Frontal cortex (tissue), 3 donors: ENCODE measurements at regions not wholly inside any gene's neighbourhood (a gene's known extent, or its start where the extent isn't known, plus 50 kb on each side); places are given as distances from the start of the nearest gene placed in this dataset.
"Not testable (repeated sequence)": the region's sequence is repeated elsewhere in the genome, so short reads cannot be mapped to it uniquely, and the experiment has no call there.

Source experiments
- DNase-seq, 2 donors: peaks; one replicate each; pipeline ENCODE4 v3.0.0; 2012; ENCODE audit warnings: low spot score in 2 of 2
- FAIRE-seq: peaks from 2 replicates; lab custom pipeline; 2012; peaks lifted over from hg19 to GRCh38; lab: Jason Lieb, UNC
- donor health status: control.
- donor health status: control.
- donor health status: control.

DNA sequence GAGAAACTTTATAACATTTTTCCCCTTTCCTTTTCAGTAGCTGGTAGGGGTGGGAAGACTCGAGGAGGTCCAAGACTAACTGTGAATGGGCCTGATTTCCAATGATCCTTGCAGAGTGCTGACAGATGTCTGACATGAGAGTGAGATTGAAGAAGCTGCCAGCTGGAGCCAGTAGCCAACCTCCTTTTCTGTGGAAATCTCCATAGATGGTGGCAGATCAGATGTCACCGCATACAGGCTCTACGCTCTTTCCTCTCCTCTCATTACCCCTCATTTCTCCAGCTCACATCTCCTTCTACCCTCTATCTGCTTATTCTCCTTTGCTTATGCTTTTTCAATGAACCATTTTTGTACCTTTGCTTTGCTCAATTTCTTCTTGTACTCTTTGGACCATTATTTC lies 395.2 kb upstream of the TNC start:
- no peak for DNase-seq
- no peak for FAIRE-seq

DNA sequence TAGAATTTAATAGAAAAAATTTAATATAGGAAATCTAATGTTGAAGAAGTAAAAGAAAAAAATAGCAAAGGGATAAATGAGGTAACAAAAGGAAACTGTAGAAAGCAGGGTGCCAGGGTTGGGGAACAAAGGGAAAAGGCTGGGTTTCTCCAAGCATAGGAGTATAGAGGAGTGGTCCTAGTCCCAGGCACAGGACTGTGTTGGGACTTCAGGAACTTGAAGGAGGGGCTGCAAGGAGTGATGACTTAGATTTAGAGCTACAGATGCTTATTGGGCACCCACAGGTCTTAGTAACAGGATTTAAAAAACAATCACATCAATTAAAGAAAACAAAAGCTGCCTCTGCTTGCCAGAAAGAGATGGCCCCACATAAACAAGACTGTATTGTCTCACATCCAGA lies 396.5 kb upstream of the TNC start:
- no peak for DNase-seq
- no peak for FAIRE-seq

DNA sequence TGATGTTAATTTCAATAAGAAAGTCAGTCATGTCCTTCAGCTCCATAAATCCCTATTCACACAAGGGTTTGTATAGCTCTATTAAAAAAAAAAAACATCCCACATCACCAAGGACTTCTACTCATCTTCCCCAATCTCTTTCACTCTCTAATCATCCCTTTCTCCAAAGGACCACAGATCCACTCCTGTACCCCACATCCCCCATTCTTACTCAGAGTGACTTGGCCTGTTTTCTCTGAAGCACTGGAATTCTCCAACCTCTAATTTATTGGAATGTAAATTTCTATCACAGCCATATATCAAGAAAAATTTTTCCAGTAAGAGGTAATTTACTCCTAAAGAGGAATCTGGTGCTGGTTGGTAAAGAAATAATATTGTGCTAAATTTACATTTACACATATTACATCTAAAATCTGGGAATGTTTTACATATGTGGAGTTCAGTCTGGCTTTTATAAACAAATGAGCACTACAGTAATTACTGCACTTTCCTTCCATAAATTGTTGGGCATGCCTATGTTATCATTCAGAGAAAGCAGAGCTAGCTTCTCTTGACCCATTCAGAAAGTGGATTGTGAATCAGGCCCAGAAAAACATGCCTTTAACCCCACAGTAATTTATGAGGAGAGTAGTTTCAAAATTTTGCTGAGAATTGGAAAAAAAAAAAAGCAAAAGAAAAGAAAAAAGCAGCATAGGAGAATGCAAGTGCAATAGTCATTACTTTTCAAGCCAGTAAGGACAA lies 399.5 kb upstream of the TNC start:
- DNase-seq (no peak), FAIRE-seq (no peak)

DNA sequence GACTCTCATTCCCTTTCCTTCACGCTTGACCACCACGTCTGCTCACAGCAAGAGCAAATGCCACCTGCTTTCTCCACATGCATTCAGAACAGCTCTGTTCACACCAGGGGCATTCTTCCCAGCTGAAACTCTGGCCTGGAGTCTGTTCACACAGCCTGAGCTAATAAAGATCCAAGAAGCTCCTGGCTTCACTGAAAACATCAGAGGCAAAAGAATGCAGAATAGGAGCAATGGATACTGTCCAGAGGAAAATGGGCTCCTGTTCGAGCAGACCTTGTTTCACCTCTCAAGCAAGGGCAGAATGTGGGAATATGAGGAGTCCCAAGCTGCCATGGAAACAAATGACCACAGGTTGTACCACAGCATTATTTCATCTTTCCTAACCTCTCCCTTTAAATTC lies 402.7 kb upstream of the TNC start:
- FAIRE-seq, result no peak
- no peak for DNase-seq

DNA sequence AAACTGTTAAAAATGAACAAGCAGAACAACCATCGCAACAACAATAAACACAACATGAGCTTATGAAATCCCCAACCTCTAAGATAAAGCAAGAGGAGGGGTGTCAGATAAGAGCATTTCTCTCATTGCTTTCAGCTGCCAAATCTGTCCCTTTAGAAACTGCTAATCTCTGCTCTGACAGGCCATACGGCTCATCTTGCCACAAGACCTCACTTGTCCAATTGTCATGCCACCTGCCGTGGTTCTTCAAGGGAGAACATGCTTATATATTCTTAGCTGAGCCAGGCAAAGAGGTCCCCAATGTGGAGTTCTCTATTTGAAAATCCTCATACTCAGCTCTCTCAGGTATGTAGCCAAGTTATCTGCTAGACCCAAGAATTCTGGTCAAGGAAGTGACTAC lies 405.0 kb upstream of the TNC start:
- no peak for DNase-seq

DNA sequence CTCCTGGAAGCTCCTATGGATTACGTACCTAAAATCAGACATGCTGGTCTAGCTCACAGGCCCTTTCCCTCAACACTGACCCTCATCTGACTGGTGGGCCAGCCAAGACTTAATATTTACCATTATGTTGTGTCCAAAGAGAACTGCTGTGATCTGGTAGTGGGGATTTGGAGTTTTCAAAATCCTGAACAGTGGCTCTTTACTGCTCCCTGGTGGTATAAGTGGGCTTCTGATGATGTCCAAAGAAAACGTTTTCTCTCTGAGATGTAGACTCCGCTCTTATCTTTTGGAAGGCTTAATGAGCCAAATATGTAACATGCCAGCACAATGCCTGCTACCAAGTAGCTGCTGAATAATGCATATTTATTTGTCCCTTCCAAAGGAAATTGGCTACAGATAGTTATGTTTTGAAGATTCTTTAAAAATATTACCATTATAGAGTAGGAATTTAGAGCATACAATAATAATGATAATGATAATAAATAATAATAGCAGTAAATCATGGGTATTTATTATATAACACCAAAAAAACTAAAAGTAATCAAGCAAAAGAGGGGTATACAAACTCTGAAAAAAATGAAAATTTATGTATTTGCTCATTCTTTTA lies 406.6 kb upstream of the TNC start:
- peak; percentile 4 to 29 for DNase-seq
- FAIRE-seq, result no peak

More for the DNA sequence above, 405.0 kb upstream of the TNC start:
- FAIRE-seq, result no peak

DNA sequence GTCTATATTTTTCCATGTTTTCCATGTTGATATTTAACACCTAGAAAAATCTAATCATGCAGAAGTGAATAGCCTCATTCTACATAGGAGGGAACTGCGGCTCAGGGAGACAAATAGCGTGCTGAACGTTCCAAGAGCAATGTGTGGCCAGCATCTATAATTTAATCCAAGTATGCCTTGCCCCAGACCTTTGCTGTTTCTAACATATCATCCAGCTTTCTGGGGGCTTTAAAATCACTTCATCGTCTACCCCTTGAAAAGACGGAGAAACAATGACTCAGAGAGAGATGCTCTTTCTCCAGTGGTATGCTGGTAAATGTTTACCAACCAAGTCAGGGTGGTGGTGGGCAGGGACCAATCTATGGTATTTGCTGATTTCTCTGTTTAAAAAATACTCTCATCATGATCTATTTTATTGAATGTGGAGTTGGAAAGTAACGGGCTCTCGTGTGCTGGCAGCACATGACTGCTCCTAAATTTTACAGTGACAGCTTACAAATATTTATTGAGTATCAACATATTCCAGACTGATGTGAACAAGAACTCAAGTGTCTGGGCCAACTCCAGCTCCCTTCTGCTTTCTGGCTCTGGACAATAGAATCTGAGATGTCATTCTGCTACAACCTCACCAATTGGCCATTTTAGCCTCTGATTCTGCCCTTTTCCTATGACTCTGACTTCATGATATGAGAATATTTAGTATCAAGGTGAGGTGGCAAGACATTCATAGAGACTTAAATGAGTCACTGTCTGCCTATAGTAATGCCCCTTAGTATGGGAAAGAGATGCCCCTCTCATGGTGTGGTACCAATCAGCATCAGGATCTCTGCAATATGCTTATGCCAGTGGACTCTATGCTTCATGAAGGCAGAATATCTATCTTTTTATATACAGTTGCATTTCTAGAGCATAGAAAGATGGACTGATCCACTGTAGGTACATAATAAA lies 407.4 kb upstream of the TNC start:
- DNase-seq (no peak), FAIRE-seq (no peak)

DNA sequence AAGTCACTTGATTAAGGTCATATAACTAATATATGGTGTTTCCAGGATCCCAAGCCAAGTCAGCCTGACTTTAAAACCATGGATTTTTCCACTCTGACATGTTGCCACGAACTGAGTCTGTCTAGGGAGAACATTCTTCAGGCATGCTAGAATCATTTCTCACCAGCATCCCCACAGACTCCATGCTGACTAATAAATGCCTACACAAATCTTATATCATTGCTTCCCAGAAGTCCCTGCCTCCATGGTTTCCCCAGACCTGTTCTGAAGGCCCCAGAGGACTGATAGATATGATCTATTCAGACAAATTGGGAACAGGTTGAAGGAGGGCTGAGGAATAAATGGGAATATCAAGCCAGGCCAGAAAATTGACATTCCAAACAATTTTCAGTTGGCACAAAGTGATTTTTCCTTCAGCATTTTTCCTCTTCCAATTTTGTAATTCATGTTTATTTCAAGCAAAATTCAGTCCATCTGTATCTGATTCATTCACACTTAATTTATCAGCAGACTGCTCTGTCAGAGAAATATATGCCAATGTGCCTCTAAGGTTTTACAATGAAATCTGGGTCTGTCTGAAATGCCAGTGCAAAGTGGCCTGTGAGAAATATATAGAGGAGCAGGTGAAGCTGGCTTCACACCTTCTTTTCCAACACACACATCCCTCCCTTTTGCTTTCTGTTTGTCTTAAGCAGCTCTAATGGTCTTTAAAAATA lies 413.6 kb upstream of the TNC start:
- FAIRE-seq (no peak), DNase-seq (no peak)

DNA sequence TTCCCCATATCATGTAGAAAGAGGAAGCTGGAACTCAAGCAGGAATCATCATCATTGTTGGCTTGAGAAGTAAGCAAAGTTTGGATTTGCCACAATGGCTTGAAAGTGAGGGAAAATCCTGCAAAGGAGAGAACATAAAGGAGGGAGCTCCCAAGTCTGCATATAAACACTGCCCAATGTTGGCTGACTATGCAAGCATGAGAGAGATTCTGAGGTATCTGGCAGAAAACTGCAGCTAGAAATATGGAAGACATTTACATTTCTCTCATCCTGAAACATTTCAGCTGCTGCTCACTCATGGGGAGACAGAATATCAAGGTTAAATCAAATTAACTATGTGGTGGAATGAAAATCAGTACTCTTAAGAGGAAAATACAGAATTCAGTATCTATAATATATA lies 415.6 kb upstream of the TNC start:
- FAIRE-seq (no peak), DNase-seq (no peak)

DNA sequence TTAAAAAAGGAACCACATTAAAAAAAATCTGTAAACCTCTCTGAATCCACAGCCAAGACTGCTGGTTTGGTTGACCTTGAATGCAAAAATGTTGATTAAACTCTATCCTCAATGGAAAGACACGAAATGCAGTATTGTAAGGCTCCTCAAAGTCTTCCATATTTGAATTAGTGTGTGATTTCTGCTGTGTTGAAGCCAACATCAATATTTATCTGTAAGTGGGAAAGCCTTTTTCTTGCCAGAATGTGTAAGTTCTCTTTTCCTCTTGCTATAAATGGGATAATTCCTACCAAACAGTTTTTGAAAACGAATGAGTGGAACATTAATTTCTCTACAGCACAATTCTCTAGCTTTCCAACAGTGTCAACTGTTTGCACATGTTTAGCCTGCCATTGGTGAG lies 422.1 kb upstream of the TNC start:
- FAIRE-seq, result no peak

DNA sequence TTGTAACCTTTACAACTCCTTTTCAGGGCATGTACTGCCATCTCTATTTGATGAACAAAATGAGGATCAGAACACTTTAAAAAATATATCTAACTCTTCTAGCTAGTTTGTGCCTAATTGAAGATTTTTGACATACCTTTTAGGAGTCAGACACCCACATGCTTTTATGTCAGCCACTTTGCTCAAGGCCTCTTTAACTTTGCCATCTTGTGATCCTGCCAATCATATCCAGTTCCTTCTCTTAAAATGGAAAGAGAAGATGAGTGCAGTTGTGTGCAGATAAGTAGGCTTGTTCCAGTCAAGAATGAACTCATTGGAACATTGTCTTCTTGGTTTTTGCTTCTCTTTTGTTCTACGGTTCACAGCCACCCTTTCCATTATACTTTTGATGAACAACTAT lies 425.6 kb upstream of the TNC start:
- no peak for DNase-seq
- FAIRE-seq, result no peak

More for the DNA sequence above, 422.1 kb upstream of the TNC start:
- no peak for DNase-seq

DNA sequence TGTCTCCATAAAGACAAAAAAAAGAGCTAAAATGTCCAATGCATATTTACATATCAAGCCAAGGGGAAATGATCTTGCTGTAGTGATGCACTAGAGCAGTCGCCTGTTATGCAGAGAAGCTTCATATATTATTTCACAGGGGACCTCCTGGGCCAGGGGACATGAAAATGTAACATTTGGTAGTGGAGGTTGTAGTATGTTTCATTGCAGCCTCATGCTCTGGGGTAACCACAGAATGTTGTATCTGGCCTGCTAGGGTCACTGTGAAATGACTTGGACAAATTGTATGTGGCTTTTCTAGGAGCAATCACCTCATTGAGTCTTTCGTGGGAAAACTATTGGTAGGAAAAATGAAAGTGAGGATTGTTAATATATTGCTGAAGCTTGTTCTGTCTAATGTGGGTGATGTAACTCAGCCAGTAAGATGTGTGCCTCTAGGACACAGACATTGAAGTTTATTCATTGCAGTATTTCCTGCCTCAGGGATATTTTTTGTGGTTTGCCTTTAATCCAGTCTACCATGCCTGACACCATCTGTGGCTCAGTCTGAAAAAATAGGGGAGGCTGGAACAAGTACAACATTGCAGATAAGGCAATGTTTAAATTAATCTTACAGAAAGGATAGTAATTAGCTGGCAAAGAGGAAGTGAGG lies 430.8 kb upstream of the TNC start:
- DNase-seq (no peak), FAIRE-seq (no peak)

DNA sequence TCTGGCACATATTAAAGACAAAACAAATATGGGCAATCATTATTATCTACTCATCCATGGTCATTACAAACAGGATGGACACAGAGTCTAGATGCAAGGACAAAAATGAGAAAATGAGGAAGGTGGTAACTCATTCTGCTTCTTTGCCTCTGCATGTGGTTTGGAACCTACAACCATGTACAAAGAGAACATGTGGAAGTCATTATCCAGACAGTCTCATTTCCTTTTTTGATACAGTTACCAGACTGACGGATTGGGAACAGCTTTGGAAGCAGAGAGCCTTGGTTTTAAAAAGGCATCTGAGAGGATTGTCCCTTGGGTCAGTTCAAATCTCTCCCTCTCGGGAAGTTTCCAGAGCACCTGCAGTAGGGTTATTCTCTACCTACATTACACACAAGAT lies 433.4 kb upstream of the TNC start:
- DNase-seq, result no peak
- FAIRE-seq, result no peak

DNA sequence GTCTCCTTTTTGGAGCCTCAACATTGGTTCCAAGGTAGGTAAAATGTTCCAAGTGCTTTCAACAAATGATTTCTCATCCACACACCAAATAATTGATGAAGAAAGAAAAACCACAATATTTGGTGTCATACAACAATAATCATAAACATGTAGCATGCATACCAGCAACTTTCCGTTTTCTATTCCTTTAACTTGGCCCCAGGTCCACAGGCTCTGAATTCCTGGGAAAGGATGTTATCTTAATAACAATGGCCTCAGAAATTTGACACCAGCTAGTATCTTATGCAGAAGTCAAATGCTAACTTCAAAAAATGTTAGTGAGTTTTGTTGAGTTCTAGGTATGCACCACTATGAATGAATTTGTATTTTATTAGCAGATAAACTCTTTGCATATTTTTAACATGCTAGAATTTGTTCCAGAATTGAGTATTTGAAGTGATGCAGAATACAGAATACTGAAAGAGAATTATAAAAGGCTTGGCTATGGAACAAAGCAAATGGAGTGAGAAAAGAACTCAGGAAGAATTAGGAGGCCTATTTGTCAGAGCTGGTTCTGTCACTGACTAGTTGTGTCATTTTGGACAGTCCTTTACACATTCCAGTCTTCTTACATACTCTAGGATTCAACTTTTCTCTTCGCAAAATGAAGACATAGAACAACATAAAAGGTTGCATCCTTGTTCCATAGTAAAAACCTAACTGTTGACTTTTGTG lies 435.3 kb upstream of the TNC start:
- no peak for FAIRE-seq

DNA sequence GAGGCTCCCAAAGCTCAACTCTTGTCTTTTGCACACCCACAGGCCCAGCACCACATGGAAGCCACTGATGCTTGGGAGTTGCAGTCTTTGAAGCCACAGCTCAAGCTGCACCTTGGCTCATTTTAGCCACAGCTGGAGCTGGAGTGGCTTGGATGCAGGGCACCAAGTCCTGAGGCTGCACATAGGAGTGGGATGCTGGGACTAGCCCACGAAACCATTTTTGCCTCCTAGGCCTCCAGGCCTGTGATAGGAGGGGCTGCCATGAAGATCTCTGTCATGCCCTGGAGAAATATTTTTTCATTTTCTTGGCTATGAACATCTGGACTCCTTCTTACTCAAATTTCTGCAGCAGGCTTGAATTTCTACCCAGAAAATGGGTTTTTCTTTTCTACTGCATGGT lies 438.5 kb upstream of the TNC start:
- FAIRE-seq, result no peak
- DNase-seq, result no peak

More for the DNA sequence above, 435.3 kb upstream of the TNC start:
- no peak for DNase-seq

DNA sequence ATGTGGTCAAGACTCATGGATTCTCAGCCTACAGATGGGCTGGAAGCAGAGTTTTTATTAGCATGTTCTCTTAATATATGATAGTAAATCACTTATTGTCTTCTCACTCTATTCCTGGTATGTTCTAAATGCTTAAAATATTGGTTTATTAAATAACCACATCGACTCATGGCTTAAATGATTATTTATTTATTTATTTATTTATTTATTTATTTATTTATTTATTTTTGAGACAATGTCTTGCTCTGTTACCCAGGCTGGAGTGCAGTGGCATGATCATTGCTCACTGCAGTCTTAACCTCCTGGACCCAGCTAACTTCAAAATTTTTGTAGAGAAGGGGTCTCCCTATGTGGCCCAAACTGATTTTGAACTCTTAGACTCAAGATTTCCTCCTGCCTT lies 457.2 kb upstream of the TNC start:
- DNase-seq (no peak), FAIRE-seq (no peak)

DNA sequence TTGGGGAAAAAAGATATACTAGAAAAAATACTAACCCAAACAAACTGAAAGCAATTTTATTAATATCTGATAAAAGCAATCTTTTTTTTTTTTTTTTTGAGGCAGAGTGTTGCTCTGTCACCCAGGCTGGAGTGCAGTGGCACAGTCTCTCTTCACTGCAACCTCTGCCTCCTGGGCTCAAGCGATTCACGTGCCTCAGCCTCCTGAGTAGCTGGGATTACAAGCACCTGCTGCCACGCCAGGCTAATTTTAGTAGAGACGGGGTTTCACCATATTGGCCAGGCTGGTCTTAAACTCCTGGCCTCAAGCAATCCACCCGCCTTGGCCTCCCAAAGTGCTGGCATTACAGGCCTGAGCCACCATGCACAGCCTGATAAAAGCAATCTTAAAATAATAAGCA lies 467.5 kb upstream of the TNC start:
- FAIRE-seq, DNase-seq: not testable (repeated sequence)

DNA sequence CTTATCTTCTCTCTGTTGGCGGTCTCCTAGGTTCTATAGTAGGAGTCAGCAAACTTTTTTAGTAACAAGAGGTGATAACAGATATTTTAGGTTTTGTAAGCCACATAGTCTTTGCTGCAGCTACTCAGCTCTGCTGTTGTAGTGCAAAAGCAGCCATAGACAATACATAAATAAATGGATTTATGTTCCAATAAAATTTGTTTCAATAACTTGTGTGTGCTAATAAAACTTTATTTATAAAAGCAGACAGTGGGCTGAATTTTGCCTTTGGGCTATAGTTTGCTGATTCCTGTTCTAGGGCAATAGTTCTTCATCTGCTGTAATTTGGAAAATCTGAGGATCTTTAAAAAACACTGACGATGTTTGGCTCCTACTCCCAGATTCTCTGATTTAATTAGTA lies 469.4 kb upstream of the TNC start:
- DNase-seq (no peak), FAIRE-seq (no peak)

DNA sequence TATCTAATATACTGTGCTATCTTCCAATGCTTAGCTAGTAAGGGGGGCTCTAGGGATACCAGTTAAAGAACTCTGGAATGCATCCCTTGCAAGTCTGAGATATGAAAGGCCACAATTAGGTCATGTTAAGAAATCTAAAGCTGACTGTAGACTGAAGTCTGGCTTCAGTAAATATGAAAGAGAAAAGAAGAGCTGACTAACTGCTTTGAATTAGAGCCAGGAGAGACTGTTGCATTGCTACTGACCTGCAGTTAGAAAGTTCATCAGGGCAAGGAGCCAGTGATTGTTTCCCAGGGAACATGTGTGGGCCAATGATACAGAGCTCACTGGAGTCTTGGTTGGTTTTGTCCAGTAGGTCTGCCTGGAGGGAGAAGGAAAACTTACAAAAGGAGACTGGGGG lies 472.1 kb upstream of the TNC start:
- FAIRE-seq (no peak), DNase-seq (no peak)
